IMR-90 (cell line): ENCODE measurements at regions not wholly inside any gene's neighbourhood (a gene's known extent, or its start where the extent isn't known, plus 50 kb on each side); places are given as distances from the start of the nearest gene placed in this dataset.

Experiments used
- ATAC-seq: fragments of 200-7000 bp; cut with Tn5 transposase; 2 replicates; pipeline ENCODE4 v1.9.1; 2020; ENCODE audit warnings: low read depth, mild to moderate bottlenecking, moderate library complexity
- BruUV-seq: library from RNA; stranded (reverse); fragments of 400-500 nt; replicated peaks from 2 replicates; lab custom pipeline; 2021; lab: Mats Ljungman, UMichigan
- CTCF ChIA-PET: fragments of 300-600 bp; formaldehyde crosslinking; extraction: SDS; loops from one replicate; lab custom pipeline; 2021; ENCODE audit warnings: antibody characterized with exemption; lab: Yijun Ruan, JAX
- POLR2A ChIA-PET: fragments of 300-600 bp; sonication (Branson Sonifier 250); formaldehyde crosslinking; loops from one replicate; lab custom pipeline; 2022; ENCODE audit warnings: antibody characterized with exemption; ENCODE audit not compliant: unreplicated experiment; lab: Charles Lee
- DNase-seq: peaks from one replicate; pipeline ENCODE4 v3.0.0; 2013
- H2AFZ ChIP-seq: replicated peaks from 2 replicates; pipeline ENCODE3; 2013; ENCODE audit warnings: low read length, mild to moderate bottlenecking; ENCODE audit not compliant: poor library complexity
- H2AK5ac ChIP-seq: 2 replicates; pipeline ENCODE4 v1.6.1; 2013; ENCODE audit warnings: low read depth, low read length, inconsistent platforms
- H2AK9ac ChIP-seq: replicated peaks from 2 replicates; pipeline ENCODE3; 2013; ENCODE audit warnings: mild to moderate bottlenecking, low read depth, low read length, moderate library complexity; ENCODE audit not compliant: poor library complexity
- H2BK120ac ChIP-seq: 2 replicates; pipeline ENCODE4 v1.6.1; 2013; ENCODE audit warnings: low read depth, low read length, inconsistent platforms
- H2BK15ac ChIP-seq: 3 replicates; pipeline ENCODE4 v1.6.1; 2013; ENCODE audit warnings: low read depth, low read length, inconsistent platforms
- H2BK20ac ChIP-seq: 2 replicates; pipeline ENCODE4 v1.6.1; 2013; ENCODE audit warnings: low read depth, mild to moderate bottlenecking, inconsistent platforms, low read length, moderate library complexity
- H2BK5ac ChIP-seq: 2 replicates; pipeline ENCODE4 v1.6.1; 2013; ENCODE audit warnings: mild to moderate bottlenecking, low read depth, low read length, inconsistent platforms; ENCODE audit not compliant: poor library complexity, severe bottlenecking
- H3K14ac ChIP-seq: replicated peaks from 2 replicates; pipeline ENCODE4 v1.6.1; 2013; ENCODE audit warnings: low read depth, low read length, inconsistent platforms
- H3K18ac ChIP-seq: 2 replicates; pipeline ENCODE4 v1.6.1; 2013; ENCODE audit warnings: low read depth, low read length, control low read depth
- H3K23ac ChIP-seq: 2 replicates; pipeline ENCODE4 v1.6.1; 2013; ENCODE audit warnings: low read depth, low read length, inconsistent platforms
- H3K27ac ChIP-seq: 2 replicates; pipeline ENCODE4 v1.5.1; 2013; ENCODE audit warnings: mild to moderate bottlenecking, control low read depth, low read length; ENCODE audit not compliant: insufficient read depth
- H3K27me3 ChIP-seq: 2 replicates; pipeline ENCODE4 v1.6.1; 2013; ENCODE audit warnings: low read length; ENCODE audit not compliant: control insufficient read depth, insufficient read depth
- H3K36me3 ChIP-seq: 2 replicates; pipeline ENCODE4 v1.6.1; 2013; ENCODE audit warnings: low read length, mixed read lengths; ENCODE audit not compliant: control insufficient read depth, insufficient read depth
- H3K4ac ChIP-seq: 2 replicates; pipeline ENCODE4 v1.6.1; 2013; ENCODE audit warnings: low read depth, low read length, inconsistent platforms
- H3K4me1 ChIP-seq: 2 replicates; pipeline ENCODE4 v1.6.1; 2013; ENCODE audit warnings: low read length, mixed read lengths; ENCODE audit not compliant: control insufficient read depth, insufficient read depth
- H3K4me2 ChIP-seq: 2 replicates; pipeline ENCODE4 v1.6.1; 2013; ENCODE audit warnings: low read depth, mild to moderate bottlenecking, control low read depth, low read length, moderate library complexity
- H3K4me3 ChIP-seq: 2 replicates; pipeline ENCODE4 v1.5.1; 2013; ENCODE audit warnings: low read depth, mild to moderate bottlenecking, control low read depth, low read length, moderate library complexity; ENCODE audit not compliant: insufficient read depth
- H3K56ac ChIP-seq: 2 replicates; pipeline ENCODE4 v1.6.1; 2013; ENCODE audit warnings: low read length, inconsistent platforms; ENCODE audit not compliant: insufficient read depth; ENCODE audit errors: extremely low read depth
- H3K79me1 ChIP-seq, 2 experiments: 2 replicates each; pipeline ENCODE4 v1.6.1; 2013; ENCODE audit warnings: low read length in 2 of 2, inconsistent platforms in 1 of 2, low read depth in 1 of 2
- H3K9ac ChIP-seq: 2 replicates; pipeline ENCODE4 v1.6.1; 2013; ENCODE audit warnings: low read depth, low read length, control low read depth
- H3K9me1 ChIP-seq: 2 replicates; pipeline ENCODE4 v1.6.1; 2013; ENCODE audit warnings: low read length, inconsistent platforms; ENCODE audit not compliant: insufficient read depth
- H3K9me3 ChIP-seq: 2 replicates; pipeline ENCODE4 v1.6.1; 2013; ENCODE audit warnings: low read length; ENCODE audit not compliant: control insufficient read depth, insufficient read depth
- H4K20me1 ChIP-seq: 2 replicates; pipeline ENCODE4 v1.6.1; 2013; ENCODE audit warnings: low read length, inconsistent platforms; ENCODE audit not compliant: insufficient read depth
- H4K5ac ChIP-seq: 2 replicates; pipeline ENCODE4 v1.6.1; 2013; ENCODE audit warnings: mild to moderate bottlenecking, low read depth, low read length, control low read depth
- H4K8ac ChIP-seq, 2 experiments: 2 replicates each; pipeline ENCODE4 v1.6.1; 2013; ENCODE audit warnings: low read depth in 2 of 2, low read length in 2 of 2, control low read depth in 1 of 2, inconsistent platforms in 1 of 2
- H4K91ac ChIP-seq: 2 replicates; pipeline ENCODE4 v1.6.1; 2013; ENCODE audit warnings: low read depth, low read length, inconsistent platforms; ENCODE audit not compliant: insufficient read depth
- BHLHE40 ChIP-seq: fragments of 150-350 bp; IDR thresholded peaks from 2 replicates; pipeline ENCODE4 v1.6.1; 2016; ENCODE audit warnings: mild to moderate bottlenecking, low read depth, low read length
- CEBPB ChIP-seq: IDR thresholded peaks from 2 replicates; pipeline ENCODE4 v1.6.1; 2012; ENCODE audit warnings: low read depth, low read length, improper control_type of control experiment
- CHD1 ChIP-seq: IDR thresholded peaks from 2 replicates; pipeline ENCODE4 v1.6.1; 2012; ENCODE audit warnings: low read depth, low read length, improper control_type of control experiment
- CTCF ChIP-seq: conservative IDR thresholded peaks from 2 replicates; pipeline ENCODE4 v1.5.1; 2012; ENCODE audit warnings: mild to moderate bottlenecking, low read depth, low read length, improper control_type of control experiment
- ELK1 ChIP-seq: fragments of 150-350 bp; IDR thresholded peaks from 2 replicates; pipeline ENCODE4 v1.6.1; 2016; ENCODE audit warnings: low read depth, mild to moderate bottlenecking, low read length, moderate library complexity, borderline replicate concordance
- FOS ChIP-seq: fragments of 150-350 bp; IDR thresholded peaks from 2 replicates; pipeline ENCODE4 v1.6.1; 2016; ENCODE audit warnings: low read depth, low read length
- MAFK ChIP-seq: IDR thresholded peaks from 2 replicates; pipeline ENCODE4 v1.6.1; 2012; ENCODE audit warnings: low read depth, low read length, improper control_type of control experiment
- MAZ ChIP-seq: IDR thresholded peaks from 2 replicates; pipeline ENCODE4 v1.6.1; 2012; ENCODE audit warnings: low read depth, mild to moderate bottlenecking, low read length, improper control_type of control experiment, moderate library complexity, borderline replicate concordance
- MXI1 ChIP-seq: IDR thresholded peaks from 2 replicates; pipeline ENCODE4 v1.6.1; 2012; ENCODE audit warnings: low read depth, mild to moderate bottlenecking, low read length, moderate library complexity, borderline replicate concordance
- NFE2L2 ChIP-seq: fragments of 150-350 bp; IDR thresholded peaks from 2 replicates; pipeline ENCODE4 v1.6.1; 2016; ENCODE audit warnings: low read depth, mild to moderate bottlenecking, low read length
- POLR2A ChIP-seq: IDR thresholded peaks from 2 replicates; pipeline ENCODE4 v1.6.1; 2012; ENCODE audit warnings: mild to moderate bottlenecking, low read depth, low read length
- RCOR1 ChIP-seq: IDR thresholded peaks from 2 replicates; pipeline ENCODE4 v1.6.1; 2012; ENCODE audit warnings: mild to moderate bottlenecking, low read length, improper control_type of control experiment; ENCODE audit not compliant: insufficient replicate concordance
- RFX5 ChIP-seq: IDR thresholded peaks from 2 replicates; pipeline ENCODE4 v1.8.0; 2012; ENCODE audit warnings: low read depth, mild to moderate bottlenecking, low read length, moderate library complexity
- SMC3 ChIP-seq: fragments of 150-350 bp; IDR thresholded peaks from 2 replicates; pipeline ENCODE4 v1.6.1; 2016; ENCODE audit warnings: low read depth, mild to moderate bottlenecking, antibody characterized with exemption, low read length, moderate library complexity
- USF2 ChIP-seq: fragments of 150-350 bp; IDR thresholded peaks from 2 replicates; pipeline ENCODE4 v1.6.1; 2017; ENCODE audit warnings: mild to moderate bottlenecking, antibody characterized with exemption, low read length, low read depth
- WGBS, 2 experiments: methylation state at CpG; one replicate each; pipeline versions ENCODE4 v1.1.5 to v1.1.7; 2013; ENCODE audit warnings: missing lambda C conversion rate in 2 of 2; ENCODE audit not compliant: insufficient read length in 1 of 2; ENCODE audit errors: extremely low coverage in 2 of 2; 5-methylcytosine and 5-hydroxymethylcytosine counted together
- dilution Hi-C: fragments of 300-500 bp; cut with HindIII; formaldehyde crosslinking; loops from one replicate; pipeline ENCODE4 v1.14.3; 2018; ENCODE audit warnings: low sequenced_read_pairs; ENCODE audit not compliant: unreplicated experiment
- in situ Hi-C: fragments of 300-500 bp; cut with MboI; formaldehyde crosslinking; loops from 3 replicates; pipeline ENCODE4 v1.14.3; 2019; ENCODE audit warnings: low sequenced_read_pairs, inconsistent platforms, mixed read lengths
- intact Hi-C: fragments of 100-400 bp; cut with micrococcal nuclease; formaldehyde crosslinking; loops from 2 replicates; pipeline ENCODE4 v1.10.0; 2022

GRCh38 chr2:74779587-74780135 lies 54.3 kb upstream of the HK2 start:
- Histone ChIP-seq H3K23ac (no peak overlapping the region), H3K4me1 (peaks cover 3% of the 10 kb centered on the region; the same call in 1 of the 2 replicates), H3K4me3 (no peak overlapping the region), H3K9me1 (no peaks in the 10 kb centered on the region), H4K8ac (no peak overlapping the region), H3K56ac (no peak overlapping the region), H2AFZ (no peak overlapping the region), H3K27me3 (peaks cover 16% of the 10 kb centered on the region), H3K9me3 (no peaks in the 10 kb centered on the region), H2BK20ac (no peak overlapping the region), H3K27ac (no peak overlapping the region), H3K4me2 (no peak overlapping the region), H3K14ac (no peak overlapping the region), H4K20me1 (no peaks in the 10 kb centered on the region), H4K5ac (no peak overlapping the region), H3K4ac (no peak overlapping the region), H2BK120ac (no peak overlapping the region), H3K9ac (no peak overlapping the region), H2BK5ac (no peak overlapping the region), H4K91ac (no peak overlapping the region), H3K36me3 (no peaks in the 10 kb centered on the region), H2BK15ac (no peak overlapping the region), H3K18ac (no peak overlapping the region), H2AK9ac (no peak overlapping the region), H3K79me1 (no peaks in the 10 kb centered on the region), H2AK5ac (no peak overlapping the region)
- no peak for DNase-seq
- no TSS peak for BruUV-seq
- dilution Hi-C loops (no loop called here), in situ Hi-C loops (no loop called here), intact Hi-C loops (no loop called here)
- CTCF ChIA-PET: no interaction called here
- POLR2A ChIA-PET: no interaction called here
- 67% methylated on average over 1 of the region's 4 CpGs; no CpG with 5 or more reads in 1 of the 2 experiments for WGBS, 2 experiments
- no peak for ATAC-seq
- no peak for TF ChIP-seq BHLHE40
- TF ChIP-seq ELK1: no peak
- TF ChIP-seq FOS: no peak
- TF ChIP-seq CEBPB: no peak
- no peak for TF ChIP-seq MAFK
- no peak for TF ChIP-seq MXI1
- TF ChIP-seq RFX5: no peak
- TF ChIP-seq MAZ: no peak
- no peak for TF ChIP-seq RCOR1
- TF ChIP-seq CHD1: no peak
- no peak for TF ChIP-seq USF2
- TF ChIP-seq POLR2A: no peak
- no peak for TF ChIP-seq SMC3
- TF ChIP-seq CTCF: no peak
- TF ChIP-seq NFE2L2: no peak
